HG03139 (cell line): ENCODE measurements at regions not wholly inside any gene's neighbourhood (a gene's known extent, or its start where the extent isn't known, plus 50 kb on each side); places are given as distances from the start of the nearest gene placed in this dataset.
"Not testable (repeated sequence)": the region's sequence is repeated elsewhere in the genome, so short reads cannot be mapped to it uniquely, and the experiment has no call there.

Experiments used
- ATAC-seq: cut with Tn5 transposase; IDR thresholded peaks from one replicate; pipeline ENCODE4 v1.9.1; 2021; ENCODE audit not compliant: unreplicated experiment

DNA sequence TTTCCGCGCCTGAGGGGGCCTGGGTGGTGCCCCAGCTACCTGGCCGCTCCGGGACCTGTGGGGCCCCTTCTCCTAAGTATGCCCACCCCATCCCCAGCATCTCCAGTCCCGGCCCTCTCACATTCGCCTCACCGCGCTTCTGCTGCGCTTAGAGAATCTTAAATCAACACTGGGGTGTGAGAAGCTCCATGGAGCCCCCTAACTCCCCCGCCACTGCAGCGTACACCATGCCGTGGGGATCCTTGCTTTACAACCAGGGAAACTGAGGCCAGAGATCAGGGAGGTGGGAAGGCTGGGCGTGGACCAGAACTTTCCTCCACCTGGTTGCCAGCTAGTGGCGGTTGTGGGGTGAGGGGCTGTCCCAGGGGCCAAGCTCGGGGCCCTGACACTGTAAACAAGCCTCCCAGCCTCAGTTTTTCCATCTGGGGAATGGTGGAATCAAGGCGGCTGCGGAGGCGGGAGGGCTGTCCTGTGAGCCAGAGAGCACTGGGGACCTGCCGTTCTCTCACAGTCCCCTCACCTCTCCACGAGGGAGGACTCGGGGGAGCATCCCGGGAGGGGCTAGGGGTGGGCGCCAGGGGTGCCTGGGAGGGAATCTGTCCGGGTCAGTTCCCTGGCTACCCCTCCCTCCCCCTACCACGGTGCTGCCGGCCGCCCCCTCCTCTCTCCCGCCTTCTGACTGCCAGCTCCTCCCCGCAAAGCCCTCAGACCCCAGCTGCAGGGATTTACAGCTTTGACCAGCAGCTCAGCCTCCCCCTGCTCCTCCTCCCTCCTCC, 161.2 kb downstream of the C9orf50 start:
- no peak for ATAC-seq

DNA sequence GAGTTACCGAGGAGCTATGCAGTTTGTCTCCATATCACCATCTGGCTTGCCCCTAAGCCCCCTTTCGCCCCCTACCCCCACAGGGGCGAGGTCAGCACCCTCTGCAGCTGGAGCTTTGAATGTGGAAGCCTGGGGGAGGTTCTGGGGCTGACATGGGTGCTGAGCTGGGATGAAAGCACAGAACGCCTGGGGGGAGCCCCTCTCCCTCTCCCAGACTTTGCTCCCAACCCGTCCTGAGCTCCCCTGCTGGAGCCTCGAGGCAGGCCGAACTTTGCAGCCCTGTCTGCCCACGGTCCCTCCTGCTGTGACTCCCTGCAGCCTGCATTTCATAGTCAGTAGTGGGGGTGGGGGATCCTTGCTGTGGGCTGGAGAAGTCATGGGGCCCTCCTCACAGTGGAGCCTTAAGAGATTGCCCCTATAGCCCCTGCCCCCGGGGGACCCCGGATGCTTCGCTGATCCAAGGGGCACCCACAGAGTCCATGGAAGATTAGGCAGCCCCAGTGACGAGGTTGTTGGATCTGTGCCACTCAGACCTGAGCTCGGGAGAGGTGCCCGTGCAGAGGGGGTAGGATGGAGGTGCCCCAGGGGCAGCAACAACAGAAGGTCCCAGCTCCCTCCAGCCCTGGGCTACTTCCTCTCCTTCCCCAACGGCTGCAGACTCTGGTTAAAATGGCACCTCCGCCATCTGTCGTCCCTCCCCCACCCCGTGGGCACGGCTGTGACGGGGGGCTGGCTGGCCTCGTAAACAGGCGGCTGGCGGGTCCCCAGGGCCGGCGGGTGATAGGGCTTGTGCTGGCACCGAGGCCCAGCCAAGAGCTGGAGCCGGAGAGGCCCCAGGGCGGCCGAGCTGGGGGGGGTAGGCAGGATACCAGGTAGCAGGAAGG, 162.0 kb downstream of the C9orf50 start:
- ATAC-seq: no peak

DNA sequence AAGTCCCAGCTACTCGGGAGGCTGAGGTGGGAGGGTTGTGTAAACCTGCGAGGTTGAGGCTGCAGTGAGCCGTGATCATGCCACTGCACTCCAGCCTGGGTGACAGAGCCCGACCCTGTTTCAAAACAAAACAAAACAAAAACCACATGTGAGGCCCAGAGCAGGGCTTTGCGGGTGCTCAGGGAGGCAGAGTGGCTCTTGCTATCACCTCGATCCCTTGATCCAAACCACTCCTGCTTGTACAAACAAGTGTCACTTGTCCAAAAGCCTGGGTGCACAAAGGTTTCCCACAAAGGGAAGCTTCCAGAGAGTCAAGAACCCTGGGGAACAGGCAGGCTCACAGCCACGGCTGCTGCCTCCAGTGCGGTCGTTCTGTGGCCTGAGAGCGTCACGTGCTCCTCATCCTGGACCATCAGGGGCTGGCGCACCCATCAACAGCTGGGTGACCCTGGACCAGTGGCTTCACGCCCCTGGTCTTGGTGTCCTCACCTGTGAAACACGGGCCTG, 162.7 kb downstream of the C9orf50 start:
- no peak for ATAC-seq

DNA sequence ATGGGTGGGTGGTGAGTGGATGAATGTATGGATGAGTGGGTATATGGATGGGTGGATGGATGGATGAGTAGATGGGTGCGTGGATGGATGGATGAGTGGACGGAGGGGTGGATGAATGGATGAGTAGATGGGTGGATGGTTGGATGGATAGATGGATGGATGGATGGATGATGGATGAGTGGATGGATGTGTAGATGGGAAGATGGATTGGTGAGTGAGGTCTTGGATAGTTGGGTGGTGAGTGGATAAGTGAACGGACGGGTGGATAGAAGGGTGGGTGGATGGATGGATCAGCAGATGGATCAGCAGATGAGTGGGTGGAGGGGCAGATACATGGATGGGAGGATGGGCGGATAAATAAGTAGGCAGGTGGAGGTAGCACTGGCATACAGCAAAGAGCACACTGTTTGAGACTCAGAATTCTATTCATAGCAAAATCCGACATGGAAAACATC, 163.5 kb downstream of the C9orf50 start:
- ATAC-seq: no peak

DNA sequence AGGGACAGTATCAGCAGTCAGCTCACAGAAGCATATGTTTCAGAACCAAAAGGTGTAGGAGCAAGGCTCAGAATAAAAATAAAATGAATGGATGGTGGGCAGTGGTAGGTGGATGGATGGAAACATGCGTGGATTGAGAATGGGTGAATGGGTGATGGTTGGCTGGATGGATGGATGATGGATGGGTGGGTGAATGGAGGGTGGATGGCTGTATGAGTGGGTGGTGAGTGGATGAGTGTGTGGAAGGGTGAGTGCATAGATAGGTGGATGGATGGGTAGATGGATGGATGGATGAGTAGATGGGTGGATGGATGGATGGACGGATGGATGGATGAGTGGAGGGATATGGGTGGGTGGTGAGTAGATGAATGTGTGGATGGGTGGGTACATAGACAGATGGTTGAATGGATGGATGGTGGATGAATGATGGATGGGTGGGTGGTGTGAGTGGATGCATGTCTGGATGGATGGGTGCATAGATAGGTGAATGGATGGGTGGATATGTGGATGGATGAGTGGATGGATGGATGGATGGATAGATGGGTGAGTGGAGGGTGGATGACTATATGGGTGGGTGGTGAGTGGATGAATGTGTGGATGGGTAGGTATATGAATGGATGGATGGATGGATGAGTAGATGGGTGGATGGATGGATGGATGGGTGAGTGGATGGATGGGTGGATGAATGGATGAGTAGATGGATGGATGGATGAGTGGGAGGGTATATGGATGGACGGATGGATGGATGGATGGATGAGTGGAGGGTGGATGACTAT, 164.2 kb downstream of the C9orf50 start:
- no peak for ATAC-seq

DNA sequence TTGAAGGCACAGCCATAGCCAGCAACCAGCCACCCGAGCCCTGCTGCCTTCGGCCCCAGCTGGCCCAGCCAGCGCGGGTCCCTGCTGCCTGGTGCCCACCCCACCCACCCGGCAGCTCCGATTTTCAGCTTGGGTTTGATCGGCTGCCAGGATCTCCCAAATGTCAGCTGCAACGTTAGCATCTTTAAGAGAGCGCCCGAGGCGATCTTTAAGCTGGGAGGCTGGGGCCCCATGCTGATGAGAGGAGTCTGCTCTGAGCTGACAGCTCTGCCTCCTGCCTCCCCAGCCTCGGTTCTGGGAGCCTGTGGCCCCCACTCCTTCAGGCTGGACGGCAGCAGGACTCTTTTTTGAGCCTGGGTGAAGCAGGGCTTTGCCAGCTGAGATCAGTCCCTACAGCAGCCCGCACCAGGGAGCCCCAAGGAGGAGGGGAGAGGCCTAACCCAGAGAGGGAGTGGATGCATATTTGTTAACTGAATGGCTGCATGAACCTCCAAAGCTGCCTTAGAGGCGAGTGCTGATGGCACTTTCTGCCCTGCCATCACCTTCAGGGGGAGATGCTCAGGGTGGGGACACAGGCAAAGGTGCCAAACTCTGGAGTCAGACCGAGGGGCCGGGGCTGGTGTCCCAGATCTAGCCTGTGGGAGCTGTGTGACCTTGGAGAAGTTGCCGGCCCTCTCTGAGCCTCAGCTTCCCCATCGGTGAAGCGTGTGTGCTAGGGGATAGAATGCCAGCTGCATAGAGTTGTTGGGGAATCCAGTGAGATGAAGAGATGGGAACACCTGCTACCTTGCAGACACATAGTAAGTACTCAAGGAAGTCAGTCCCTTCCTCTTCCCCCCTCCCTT, 165.5 kb downstream of the C9orf50 start:
- ATAC-seq: no peak

DNA sequence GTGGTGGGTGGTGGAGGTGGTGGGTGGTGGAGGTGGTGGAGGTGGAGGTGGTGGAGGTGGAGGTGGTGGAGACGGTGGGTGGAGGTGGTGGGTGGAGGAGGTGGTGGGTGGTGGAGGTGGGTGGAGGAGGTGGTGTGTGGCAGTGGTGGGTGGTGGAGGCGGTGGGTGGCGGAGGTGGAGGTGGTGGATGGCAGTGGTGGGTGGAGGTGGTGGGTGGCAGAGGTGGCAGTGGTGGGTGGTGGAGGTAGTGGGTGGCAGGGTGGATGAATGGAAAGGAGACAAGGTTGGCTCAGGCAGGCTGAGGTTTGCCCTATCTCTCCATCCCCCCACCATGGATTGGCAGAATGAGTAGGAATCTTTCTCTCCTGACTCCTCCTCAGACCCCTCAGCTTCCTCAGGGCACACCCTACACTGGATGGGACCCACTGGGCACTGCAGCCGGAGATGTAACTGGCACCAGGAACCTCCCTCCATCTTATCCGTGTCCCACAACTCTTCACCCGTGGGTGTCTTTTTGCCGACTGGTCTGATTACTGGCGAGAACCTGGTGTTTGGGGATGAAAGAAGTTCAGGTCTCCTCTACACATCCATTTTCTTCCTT, 166.3 kb downstream of the C9orf50 start:
- ATAC-seq: no peak

DNA sequence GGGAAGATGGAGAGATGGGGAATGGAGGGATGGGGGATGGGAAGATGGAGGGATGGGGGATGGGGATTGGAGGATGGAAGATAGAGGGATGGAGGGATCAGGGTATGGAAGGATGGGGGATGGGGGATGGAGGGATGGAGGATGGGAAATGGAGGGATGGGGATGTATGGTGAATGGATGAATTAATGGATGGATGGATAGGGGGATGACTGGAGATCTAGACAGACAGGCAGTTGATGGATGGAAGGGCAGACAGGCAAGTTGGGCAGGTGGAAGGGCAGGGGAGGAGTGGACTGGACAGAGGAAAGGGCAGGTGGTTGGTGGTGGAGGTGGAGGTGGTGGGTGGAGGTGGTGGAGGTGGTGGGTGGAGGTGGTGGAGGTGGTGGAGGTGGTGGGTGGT, 167.2 kb downstream of the C9orf50 start:
- no peak for ATAC-seq

DNA sequence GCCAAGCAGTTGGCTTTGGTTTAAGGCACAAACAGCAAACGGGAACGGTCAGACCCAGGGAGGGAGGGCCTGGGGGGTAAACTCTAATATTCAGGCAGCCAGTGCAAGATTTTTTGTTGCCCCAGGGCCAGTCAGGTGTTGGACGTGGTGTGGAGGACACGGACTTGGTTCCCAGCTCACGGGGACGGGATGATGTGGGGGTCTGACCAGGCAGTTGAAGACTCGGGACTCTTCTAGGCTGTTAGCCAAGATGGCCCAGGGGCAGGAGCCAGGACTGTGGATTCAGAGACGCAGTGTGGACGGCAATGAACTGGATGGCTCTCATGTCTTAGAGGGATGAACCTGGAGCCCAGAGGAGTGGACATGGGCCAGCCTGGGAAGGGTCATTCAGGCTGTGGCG, 169.2 kb downstream of the C9orf50 start:
- ATAC-seq: no peak

DNA sequence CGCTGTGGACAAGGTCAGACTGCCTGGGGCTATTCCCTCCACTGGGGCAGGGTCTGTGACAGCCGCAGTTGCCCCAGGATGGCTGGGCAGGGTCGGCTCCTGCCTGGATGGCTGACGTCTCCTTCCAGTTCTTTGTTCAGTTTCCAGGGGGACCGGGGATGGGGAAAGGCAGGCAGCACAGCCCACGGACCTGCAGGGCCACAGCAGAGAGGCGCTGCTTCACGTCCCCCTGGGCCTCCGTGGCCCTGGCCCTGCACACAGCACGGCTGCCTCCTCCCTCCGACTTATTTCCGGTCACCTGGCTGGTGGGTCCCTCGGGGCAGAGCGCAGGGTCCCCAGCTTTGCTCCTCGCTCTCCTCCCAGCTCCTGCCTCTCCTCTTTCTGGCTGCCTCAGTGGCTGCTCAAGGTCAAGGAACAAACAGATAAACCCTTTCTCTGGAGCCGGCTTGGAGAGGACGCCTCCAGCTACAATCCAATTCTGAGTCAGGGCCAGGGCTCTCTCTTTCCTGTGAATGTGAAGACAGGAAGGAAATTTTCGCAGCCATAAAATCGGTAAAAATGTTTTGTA, 169.7 kb downstream of the C9orf50 start:
- ATAC-seq: no peak

DNA sequence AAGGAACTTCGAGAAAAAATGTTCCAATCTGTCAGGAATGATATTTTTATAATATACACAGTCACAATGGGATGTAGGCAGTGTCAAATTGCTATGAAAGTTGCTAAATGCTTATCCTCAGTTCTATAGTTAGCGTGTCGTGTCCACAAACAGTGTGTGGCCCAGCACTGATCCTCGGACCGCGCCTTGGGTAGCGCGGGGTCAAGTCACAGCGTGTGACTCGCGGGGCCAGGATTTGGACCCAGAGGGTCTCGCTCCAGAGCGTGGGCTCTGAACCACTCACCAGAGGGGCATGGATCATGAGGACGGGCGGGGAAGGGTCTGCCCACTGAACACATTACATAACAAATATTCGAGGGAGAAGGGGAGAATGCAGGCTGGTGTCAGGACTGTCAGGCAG, 171.8 kb downstream of the C9orf50 start:
- ATAC-seq: no peak

DNA sequence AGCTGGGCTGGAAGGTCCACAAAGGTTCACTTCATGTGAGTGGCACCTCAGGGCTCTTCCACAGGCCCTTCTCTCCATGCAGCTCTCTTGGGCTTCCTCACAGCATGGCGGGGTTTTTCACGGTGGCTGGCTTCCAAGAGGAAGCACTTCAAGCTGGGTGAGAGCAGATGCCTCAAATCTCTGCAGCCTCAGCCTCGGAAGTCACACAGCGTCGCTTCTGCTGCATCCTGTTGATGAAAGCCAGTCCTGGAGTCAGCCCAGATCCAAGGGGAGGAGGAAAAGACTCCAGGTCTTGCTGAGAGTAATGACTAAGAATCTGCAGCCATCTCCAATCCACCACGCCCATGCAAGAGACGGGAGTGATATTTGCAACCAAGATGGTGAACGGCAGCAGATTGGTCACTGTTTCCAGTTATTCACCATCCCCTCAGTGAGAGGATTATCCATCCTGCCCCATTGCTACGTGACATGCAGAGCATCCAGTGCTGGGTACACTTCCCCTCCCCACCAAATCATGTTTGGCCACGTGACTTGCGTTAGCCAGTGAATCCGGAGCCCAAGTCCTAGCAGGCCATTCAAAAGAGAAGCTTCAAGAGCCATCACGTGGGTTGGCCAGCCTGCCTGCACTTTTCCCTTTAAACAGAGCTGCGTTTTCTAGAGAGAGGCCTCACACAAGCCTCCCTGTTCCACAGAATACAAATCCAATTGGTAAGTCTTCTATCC, 173.9 kb downstream of the C9orf50 start:
- no peak for ATAC-seq

DNA sequence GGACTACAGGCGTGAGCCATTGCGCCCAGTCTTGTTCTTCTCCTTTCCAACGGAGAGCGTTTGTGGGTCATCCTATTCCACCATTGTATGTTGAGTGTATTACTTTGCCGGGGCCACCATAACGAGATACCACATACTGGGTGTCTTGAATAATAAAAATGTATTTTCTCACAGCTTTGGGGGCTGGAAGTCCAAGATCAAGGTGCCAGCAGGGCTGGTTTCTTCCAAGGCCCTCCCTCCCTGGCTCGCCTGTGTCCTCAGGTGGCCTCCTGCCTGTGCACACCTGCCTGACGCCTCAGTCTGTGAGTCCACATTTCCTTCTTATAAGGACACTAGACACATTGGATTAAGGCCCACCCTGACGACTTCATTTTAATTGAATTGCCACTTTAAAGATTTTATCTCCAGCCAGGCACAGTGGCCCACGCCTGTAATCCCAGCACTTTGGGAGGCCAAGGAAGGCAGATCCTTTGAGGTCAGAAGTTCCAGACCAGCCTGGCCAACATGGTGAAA, 175.1 kb downstream of the C9orf50 start:
- no peak for ATAC-seq

DNA sequence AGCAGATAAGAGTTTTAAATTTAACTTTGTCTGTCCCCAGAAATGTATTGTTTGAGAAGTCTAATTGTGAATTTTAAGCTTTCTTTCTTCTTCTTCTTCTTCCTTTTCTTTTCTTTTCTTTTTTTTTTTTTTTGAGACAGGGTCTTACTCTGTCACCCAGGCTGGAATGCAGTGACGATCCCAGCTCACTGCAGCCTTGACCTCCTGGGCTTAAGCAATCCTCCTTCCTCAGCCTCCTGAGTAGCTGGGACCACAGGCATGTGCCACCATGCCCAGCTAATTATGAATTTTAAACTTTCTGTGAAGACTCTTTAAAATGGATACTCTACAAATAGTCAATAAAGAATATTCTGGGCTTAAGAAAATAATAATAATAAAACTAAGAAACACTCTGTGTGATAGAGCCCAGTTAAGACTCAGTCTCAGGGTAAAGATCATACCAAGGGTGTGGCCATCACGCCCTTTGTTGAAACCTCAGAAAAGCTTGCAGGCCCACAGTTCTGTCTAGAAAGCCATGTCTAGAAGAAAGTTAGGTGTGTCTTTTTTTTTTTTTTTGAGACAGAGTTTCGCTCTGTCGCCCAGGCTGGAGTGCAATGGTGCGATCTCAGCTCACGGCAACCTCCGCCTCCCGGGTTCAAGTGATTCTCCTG, 177.3 kb downstream of the C9orf50 start:
- ATAC-seq: not testable (repeated sequence)

DNA sequence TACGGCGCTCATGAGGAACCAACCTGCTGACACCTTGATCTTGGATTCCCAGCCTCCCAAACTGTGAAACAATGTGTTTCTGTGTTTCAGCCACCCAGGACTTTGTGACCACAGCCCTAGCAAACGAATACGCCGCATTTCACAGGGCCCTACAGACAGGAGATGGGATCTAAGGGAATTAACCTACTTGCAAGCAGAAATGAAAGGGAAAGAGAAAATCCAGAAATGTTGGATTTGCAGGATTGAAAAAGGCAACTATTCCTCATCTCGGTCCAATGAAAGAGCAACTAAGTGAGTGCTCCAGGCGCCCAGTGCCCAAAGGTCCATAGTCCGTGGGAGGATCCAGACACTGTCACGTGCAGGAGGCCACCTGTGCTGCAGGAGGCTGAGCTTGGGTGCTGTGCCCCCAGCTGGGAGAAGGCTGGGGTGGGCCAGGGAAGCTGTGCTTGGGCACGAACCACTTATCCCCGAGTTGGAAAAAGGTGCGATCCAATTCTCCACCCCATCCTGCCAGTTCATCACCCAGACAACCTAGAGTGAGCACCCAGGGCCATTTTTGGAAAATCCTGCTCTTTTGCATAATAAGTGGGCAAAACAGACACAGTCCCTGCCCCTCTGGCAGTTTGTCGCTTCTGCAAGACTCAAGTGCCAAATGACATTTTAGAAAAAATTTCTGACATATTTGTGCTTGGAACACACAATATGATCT, 177.9 kb downstream of the C9orf50 start:
- no peak for ATAC-seq

DNA sequence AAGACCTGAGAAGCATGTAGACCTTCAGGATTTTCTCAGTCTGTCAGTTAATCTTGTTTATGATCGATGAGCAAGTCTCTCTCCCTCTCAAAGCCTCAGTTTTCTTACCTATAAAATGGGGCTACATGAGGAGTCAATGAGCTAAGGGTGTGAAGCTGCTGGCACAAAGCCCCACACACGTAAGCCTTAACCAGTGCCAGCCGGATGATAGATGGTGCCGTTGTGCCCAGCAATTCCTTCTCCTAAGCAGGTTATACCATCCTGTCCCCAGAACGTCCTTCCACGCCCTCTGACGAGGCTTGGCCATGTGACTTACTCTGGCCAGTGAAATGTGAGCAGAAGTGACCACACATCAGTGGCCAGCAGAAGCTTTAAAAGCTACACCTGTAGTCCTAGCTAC, 179.0 kb downstream of the C9orf50 start:
- ATAC-seq: no peak

DNA sequence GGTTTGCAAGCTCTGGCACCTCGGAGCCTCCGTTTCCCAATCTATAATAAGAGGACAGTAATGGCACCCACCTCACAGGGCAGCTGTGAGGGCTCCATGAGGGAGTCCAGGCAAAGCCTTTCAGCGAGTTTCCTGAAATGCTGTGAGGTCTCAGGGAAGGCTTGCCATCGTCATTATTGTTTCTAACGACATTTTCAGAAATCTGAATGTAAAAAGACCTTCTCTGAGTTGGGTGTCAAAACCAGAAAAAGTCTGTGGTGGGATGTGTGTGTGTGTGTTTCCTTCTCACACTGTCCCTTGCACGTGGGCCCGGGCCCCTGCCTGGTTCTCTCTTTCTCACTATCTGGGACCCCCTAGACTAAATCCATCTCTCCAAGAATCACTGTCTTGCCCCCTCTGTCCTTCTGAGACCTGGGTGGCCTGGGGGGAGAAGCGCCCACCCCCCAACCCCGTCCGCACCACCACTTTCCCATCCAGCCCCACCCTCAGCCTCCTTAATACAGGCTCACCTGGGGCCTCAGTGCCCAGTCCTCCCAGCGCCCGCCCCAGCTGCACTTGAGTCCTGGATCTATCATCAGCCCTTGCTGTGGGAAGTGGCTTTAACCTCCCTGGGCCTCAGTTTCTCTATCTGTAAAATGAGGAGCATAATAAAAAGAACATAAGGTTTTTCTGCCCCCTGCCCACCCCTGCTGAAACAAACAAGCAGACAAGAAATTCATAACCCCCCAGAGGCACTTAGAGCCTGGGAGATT, 180.3 kb downstream of the C9orf50 start:
- ATAC-seq: no peak
